ENCODE measurements at regions not wholly inside any gene's neighbourhood (a gene's known extent, or its start where the extent isn't known, plus 50 kb on each side); places are given as distances from the start of the nearest gene placed in this dataset.

GRCh38 chr10:44724415-44725174, 186.5 kb upstream of the TMEM72 start:
- Histone ChIP-seq H3K9me2 (replicated peaks; ENCODE audit: control insufficient read depth, low read length) (no peaks in the 10 kb centered on the region), H3K9me3 (ENCODE audit: control insufficient read depth, insufficient read depth, low read length) (no peaks in the 10 kb centered on the region), H3K4me3 (ENCODE audit: low read length) (no peak overlapping the region), H3K79me2 (ENCODE audit: control insufficient read depth, low read length) (no peaks in the 10 kb centered on the region), H3F3A (ENCODE audit: control insufficient read depth, insufficient read depth) (no peaks in the 10 kb centered on the region), H3K4me1 (ENCODE audit: control insufficient read depth, low read length) (peaks cover 13% of the 10 kb centered on the region), H4K20me1 (ENCODE audit: control insufficient read depth, insufficient read depth, low read depth, low read length) (no peaks in the 10 kb centered on the region), H3K4me2 (ENCODE audit: low read length) (0 out of 2 replicates have a peak overlapping the region, but pooled peaks have one; percentile 7), H3K27me3 (ENCODE audit: control insufficient read depth, low read length) (no peaks in the 10 kb centered on the region), H3K36me3 (ENCODE audit: control insufficient read depth, low read length) (no peaks in the 10 kb centered on the region), H3K27ac (ENCODE audit: low read depth, low read length) (no peak overlapping the region)
- TF ChIP-seq CTCF (IDR thresholded peaks at IDR 0.05; ENCODE audit: low read depth, low read length, poor library complexity, severe bottlenecking) (no peak), EZH2phosphoT487 (IDR thresholded peaks at IDR 0.05; ENCODE audit: borderline replicate concordance, low read length) (no peak)

- Histone ChIP-seq H3K4me2 (ENCODE audit: low read length) (0 out of 2 replicates have a peak overlapping the region, but pooled peaks have one; percentile 7), H3K4me1 (ENCODE audit: control insufficient read depth, low read length) (peaks cover 13% of the 10 kb centered on the region), H4K20me1 (ENCODE audit: control insufficient read depth, insufficient read depth, low read depth, low read length) (no peaks in the 10 kb centered on the region), H3K79me2 (ENCODE audit: control insufficient read depth, low read length) (no peaks in the 10 kb centered on the region), H3K36me3 (ENCODE audit: control insufficient read depth, low read length) (no peaks in the 10 kb centered on the region), H3K27ac (ENCODE audit: low read depth, low read length) (no peak overlapping the region), H3F3A (ENCODE audit: control insufficient read depth, insufficient read depth) (no peaks in the 10 kb centered on the region), H3K9me3 (ENCODE audit: control insufficient read depth, insufficient read depth, low read length) (no peaks in the 10 kb centered on the region), H3K27me3 (ENCODE audit: control insufficient read depth, low read length) (no peaks in the 10 kb centered on the region), H3K4me3 (ENCODE audit: low read length) (no peak overlapping the region), H3K9me2 (replicated peaks; ENCODE audit: control insufficient read depth, low read length) (no peaks in the 10 kb centered on the region)
- TF ChIP-seq EZH2phosphoT487 (IDR thresholded peaks at IDR 0.05; ENCODE audit: borderline replicate concordance, low read length), result no peak
- no peak for TF ChIP-seq CTCF (IDR thresholded peaks at IDR 0.05; ENCODE audit: low read depth, low read length, poor library complexity, severe bottlenecking)
Measured at GRCh38 chr10:44725404-44725803, 185.7 kb upstream of the TMEM72 start.

GRCh38 chr10:44731283-44731682, 179.9 kb upstream of the TMEM72 start:
- Histone ChIP-seq H3K4me1 (ENCODE audit: control insufficient read depth, low read length) (no peaks in the 10 kb centered on the region), H3K4me2 (ENCODE audit: low read length) (no peak overlapping the region), H3K27ac (ENCODE audit: low read depth, low read length) (no peak overlapping the region), H3K27me3 (ENCODE audit: control insufficient read depth, low read length) (no peaks in the 10 kb centered on the region), H3K4me3 (ENCODE audit: low read length) (no peak overlapping the region), H3K79me2 (ENCODE audit: control insufficient read depth, low read length) (no peaks in the 10 kb centered on the region), H3F3A (ENCODE audit: control insufficient read depth, insufficient read depth) (no peaks in the 10 kb centered on the region), H3K36me3 (ENCODE audit: control insufficient read depth, low read length) (no peaks in the 10 kb centered on the region), H4K20me1 (ENCODE audit: control insufficient read depth, insufficient read depth, low read depth, low read length) (no peaks in the 10 kb centered on the region), H3K9me2 (replicated peaks; ENCODE audit: control insufficient read depth, low read length) (no peaks in the 10 kb centered on the region), H3K9me3 (ENCODE audit: control insufficient read depth, insufficient read depth, low read length) (no peaks in the 10 kb centered on the region)
- TF ChIP-seq EZH2phosphoT487 (IDR thresholded peaks at IDR 0.05; ENCODE audit: borderline replicate concordance, low read length) (no peak), CTCF (IDR thresholded peaks at IDR 0.05; ENCODE audit: low read depth, low read length, poor library complexity, severe bottlenecking) (no peak)

All from DOHH2 (cell line).